GM03348 (cell line): ENCODE measurements at regions not wholly inside any gene's neighbourhood (a gene's known extent, or its start where the extent isn't known, plus 50 kb on each side); places are given as distances from the start of the nearest gene placed in this dataset.

ENCODE experiments used
- DNase-seq: peaks from one replicate; pipeline ENCODE4 v3.0.0; 2012; ENCODE audit warnings: low spot score

- no peak for DNase-seq
Observed at GRCh38 chr14:97584528-97584927, 787.3 kb downstream of the VRK1 start.

GRCh38 chr14:97592341-97592980 is 795.3 kb downstream of the VRK1 start:
- no peak for DNase-seq

GRCh38 chr14:97594306-97594705 is 797.1 kb downstream of the VRK1 start:
- DNase-seq = no peak

- DNase-seq = no peak
Observed at GRCh38 chr14:97602438-97603117, 805.4 kb downstream of the VRK1 start.

GRCh38 chr14:97603201-97603600 is 806.0 kb downstream of the VRK1 start:
- no peak for DNase-seq

- no peak for DNase-seq
Observed at GRCh38 chr14:97604731-97605130, 807.5 kb downstream of the VRK1 start.

GRCh38 chr14:97618401-97618800 is 821.2 kb downstream of the VRK1 start:
- DNase-seq = no peak

- no peak for DNase-seq
Observed at GRCh38 chr14:97618917-97619690, 821.9 kb downstream of the VRK1 start.

GRCh38 chr14:97620066-97620465 is 822.9 kb downstream of the VRK1 start:
- no peak for DNase-seq

GRCh38 chr14:97624985-97625384 is 827.8 kb downstream of the VRK1 start:
- no peak for DNase-seq

- no peak for DNase-seq
Observed at GRCh38 chr14:97625477-97625876, 828.3 kb downstream of the VRK1 start.

GRCh38 chr14:97626088-97626487 is 828.9 kb downstream of the VRK1 start:
- DNase-seq = no peak

GRCh38 chr14:97630249-97630648 is 833.1 kb downstream of the VRK1 start:
- DNase-seq = no peak

GRCh38 chr14:97633131-97633738 is 836.1 kb downstream of the VRK1 start:
- DNase-seq = no peak

GRCh38 chr14:97634751-97635150 is 837.6 kb downstream of the VRK1 start:
- DNase-seq = peak; percentile 29

GRCh38 chr14:97638864-97639263 is 841.7 kb downstream of the VRK1 start:
- no peak for DNase-seq

- no peak for DNase-seq
Observed at GRCh38 chr14:97640031-97640430, 842.8 kb downstream of the VRK1 start.

- no peak for DNase-seq
Observed at GRCh38 chr14:97641827-97642226, 844.6 kb downstream of the VRK1 start.

- no peak for DNase-seq
Observed at GRCh38 chr14:97642631-97643030, 845.4 kb downstream of the VRK1 start.

- DNase-seq = no peak
Observed at GRCh38 chr14:97644365-97644764, 847.2 kb downstream of the VRK1 start.

GRCh38 chr14:97649752-97650151 is 852.6 kb downstream of the VRK1 start:
- DNase-seq = no peak

GRCh38 chr14:97655169-97655948 is 858.2 kb downstream of the VRK1 start:
- DNase-seq = no peak
